Endothelial cell of umbilical vein (primary cell): ENCODE measurements at regions not wholly inside any gene's neighbourhood (a gene's known extent, or its start where the extent isn't known, plus 50 kb on each side); places are given as distances from the start of the nearest gene placed in this dataset.

Source experiments
- BruUV-seq: library from RNA; stranded (reverse); fragments of 400-500 nt; replicated peaks from 2 replicates; lab custom pipeline; 2021; lab: Mats Ljungman, UMichigan
- CTCF ChIA-PET: fragments of 300-600, 350-600 bp; sonication (Branson Sonifier 250); formaldehyde crosslinking; loops from one replicate; lab custom pipeline; 2021; ENCODE audit warnings: antibody characterized with exemption, inconsistent platforms; lab: Charles Lee
- POLR2A ChIA-PET: fragments of 300-600, 350-600 bp; sonication (Branson Sonifier 250); formaldehyde crosslinking; loops from one replicate; lab custom pipeline; 2021; ENCODE audit warnings: antibody characterized with exemption, inconsistent platforms; lab: Charles Lee
- DNase-seq: peaks from one replicate; pipeline ENCODE4 v3.0.0-alpha.2; 2011; ENCODE audit warnings: low read depth, low spot score
- FAIRE-seq: peaks from 2 replicates; lab custom pipeline; 2011; peaks lifted over from hg19 to GRCh38; lab: Jason Lieb, UNC
- H2AFZ ChIP-seq: 2 replicates; pipeline ENCODE4 v1.6.0; 2012; ENCODE audit warnings: low read depth, low read length, control low read depth, inconsistent platforms
- H3K27ac ChIP-seq: 2 replicates; pipeline ENCODE4 v1.5.1; 2011; ENCODE audit warnings: low read depth, mild to moderate bottlenecking, control low read depth, low read length, moderate library complexity; ENCODE audit not compliant: insufficient read depth
- H3K27me3 ChIP-seq, 2 experiments: 2 replicates each; pipeline versions ENCODE4 v1.6.0 to v1.6.1; 2011; ENCODE audit warnings: low read length in 2 of 2, mixed read lengths in 1 of 2; ENCODE audit not compliant: control insufficient read depth in 2 of 2, insufficient read depth in 2 of 2
- H3K36me3 ChIP-seq, 2 experiments: 2 replicates in 1 of 2; 3 replicates in 1 of 2; pipeline ENCODE4 v1.5.1; 2011; ENCODE audit warnings: low read length in 2 of 2, mild to moderate bottlenecking in 1 of 2, moderate library complexity in 1 of 2; ENCODE audit not compliant: control insufficient read depth in 2 of 2, insufficient read depth in 2 of 2; ENCODE audit errors: extremely low read depth in 1 of 2
- H3K4me1 ChIP-seq: 3 replicates; pipeline ENCODE4 v1.5.1; 2011; ENCODE audit warnings: mild to moderate bottlenecking, low read length; ENCODE audit not compliant: control insufficient read depth, insufficient read depth; ENCODE audit errors: extremely low read depth
- H3K4me2 ChIP-seq: 2 replicates; pipeline ENCODE4 v1.6.1; 2011; ENCODE audit warnings: low read length, control low read depth, mixed read lengths; ENCODE audit not compliant: insufficient read depth
- H3K4me3 ChIP-seq, 3 experiments: fragments of 200-600 bp in 1 of 3; sonication (generic), shearing (Covaris generic) in 1 of 3; replicated peaks in 1 of 3; 2 replicates each; pipeline ENCODE4 v1.5.1; 2011 to 2016; ENCODE audit warnings: control low read depth in 3 of 3, low read length in 3 of 3, mild to moderate bottlenecking in 2 of 3, inconsistent platforms in 1 of 3, low read depth in 1 of 3, moderate library complexity in 1 of 3; ENCODE audit not compliant: insufficient read depth in 1 of 3
- H3K79me2 ChIP-seq: 2 replicates; pipeline ENCODE4 v1.6.0; 2012; ENCODE audit warnings: low read length, inconsistent platforms; ENCODE audit not compliant: control insufficient read depth, insufficient read depth
- H3K9ac ChIP-seq: replicated peaks from 2 replicates; pipeline ENCODE3; 2011; ENCODE audit warnings: low read length, control low read depth; ENCODE audit not compliant: insufficient read depth; ENCODE audit errors: extremely low read depth
- H3K9me1 ChIP-seq: replicated peaks from 3 replicates; pipeline ENCODE4 v1.6.0; 2011; ENCODE audit warnings: mild to moderate bottlenecking, low read length; ENCODE audit not compliant: control insufficient read depth, insufficient read depth; ENCODE audit errors: extremely low read depth
- H3K9me3 ChIP-seq: replicated peaks from 2 replicates; pipeline ENCODE4 v1.5.1; 2012; ENCODE audit warnings: low read length, inconsistent platforms; ENCODE audit not compliant: control insufficient read depth, insufficient read depth
- H4K20me1 ChIP-seq: replicated peaks from 2 replicates; pipeline ENCODE3; 2011; ENCODE audit warnings: mild to moderate bottlenecking, low read length; ENCODE audit not compliant: control insufficient read depth, insufficient read depth; ENCODE audit errors: extremely low read depth
- CTCF ChIP-seq, 2 donors: IDR thresholded peaks; 1 replicate in 1 of 2; 2 replicates in 1 of 2; pipeline ENCODE4 v1.5.1; 2011; ENCODE audit warnings: low read length in 2 of 2, mild to moderate bottlenecking in 2 of 2, moderate library complexity in 2 of 2, control low read depth in 1 of 2, inconsistent platforms in 1 of 2, low read depth in 1 of 2; ENCODE audit not compliant: insufficient read depth in 1 of 2; ENCODE audit errors: extremely low read depth in 1 of 2
- EZH2 ChIP-seq: IDR thresholded peaks from 2 replicates; pipeline ENCODE4 v1.6.1; 2012; ENCODE audit warnings: borderline replicate concordance, low read depth, mild to moderate bottlenecking, moderate library complexity, low read length, inconsistent platforms; ENCODE audit not compliant: severe bottlenecking
- FOS ChIP-seq: IDR thresholded peaks from 2 replicates; pipeline ENCODE4 v1.6.1; 2011; ENCODE audit warnings: mild to moderate bottlenecking, low read length, moderate library complexity, borderline replicate concordance; ENCODE audit not compliant: insufficient read depth
- GATA2 ChIP-seq: IDR thresholded peaks from 2 replicates; pipeline ENCODE4 v1.7.0; 2011; ENCODE audit warnings: low read depth, mild to moderate bottlenecking, moderate library complexity, mixed read lengths, low read length; ENCODE audit not compliant: insufficient read length, insufficient read depth
- JUN ChIP-seq: IDR thresholded peaks from 2 replicates; pipeline ENCODE4 v1.6.1; 2011; ENCODE audit warnings: borderline replicate concordance, low read depth; ENCODE audit not compliant: insufficient read length, insufficient read depth
- MAX ChIP-seq: IDR thresholded peaks from 2 replicates; pipeline ENCODE4 v1.6.1; 2011; ENCODE audit not compliant: insufficient read depth, insufficient read length
- MYC ChIP-seq: IDR thresholded peaks from one replicate; pipeline ENCODE4 v1.6.1; 2011; ENCODE audit warnings: mild to moderate bottlenecking, low read depth, low read length
- POLR2A ChIP-seq: IDR thresholded peaks from 2 replicates; pipeline ENCODE4 v1.6.1; 2012; ENCODE audit warnings: low read depth, mild to moderate bottlenecking, control low read depth, low read length
- POLR2AphosphoS5 ChIP-seq: IDR thresholded peaks from 2 replicates; pipeline ENCODE4 v1.6.1; 2012; ENCODE audit warnings: low read depth, mild to moderate bottlenecking, control low read depth, low read length, moderate library complexity; ENCODE audit not compliant: insufficient read depth
- dilution Hi-C: fragments of 300-500 bp; cut with MboI; formaldehyde crosslinking; loops from one replicate; pipeline ENCODE4 v1.15.0; 2019; ENCODE audit warnings: low sequenced_read_pairs; ENCODE audit not compliant: extremely low pct_ligation_motif_present
- intact Hi-C: fragments of 100-400 bp; cut with micrococcal nuclease; formaldehyde crosslinking; loops from one replicate; pipeline ENCODE4 v1.10.0; 2022

GRCh38 chr14:49516286-49516685 is 69.9 kb downstream of the RPS29 start:
- Histone ChIP-seq H3K4me1 (peaks cover 10% of the 10 kb centered on the region), H3K79me2 (no peaks in the 10 kb centered on the region), H3K9ac (no peak overlapping the region), H3K36me3 (no peaks in the 10 kb centered on the region), H3K4me2 (no peak overlapping the region), H3K9me1 (no peaks in the 10 kb centered on the region), H4K20me1 (no peaks in the 10 kb centered on the region), H3K27me3 (peaks cover 0 to 2% of the 10 kb centered on the region in 2 experiments), H3K27ac (no peak overlapping the region), H2AFZ (no peak overlapping the region), H3K9me3 (no peaks in the 10 kb centered on the region), H3K4me3 (no peak overlapping the region)
- ChIA-PET CTCF (interaction anchor here (0.9 kb wide), 1 partner anchor 10 kb away, joined by 3 read pairs; no protein-coding TSS in a partner anchor), POLR2A (no interaction called here)
- dilution Hi-C loops, result no loop called here
- no peak for TF ChIP-seq POLR2AphosphoS5
- no peak for TF ChIP-seq GATA2
- no peak for TF ChIP-seq MYC
- TF ChIP-seq POLR2A, result no peak
- TF ChIP-seq JUN, result no peak
- no peak for TF ChIP-seq EZH2
- TF ChIP-seq CTCF (IDR thresholded peaks at IDR 0.05; ENCODE audit: extremely low read depth in 1 of 2, insufficient read depth in 1 of 2, low read depth in 1 of 2, low read length in 2 of 2), result no peak
- no peak for TF ChIP-seq FOS
- TF ChIP-seq MAX, result no peak
- no TSS peak for BruUV-seq
- no peak for DNase-seq
- FAIRE-seq, result no peak
- intact Hi-C loops, result no loop called here
